DOHH2 (cell line): ENCODE measurements at regions not wholly inside any gene's neighbourhood (a gene's known extent, or its start where the extent isn't known, plus 50 kb on each side); places are given as distances from the start of the nearest gene placed in this dataset.

Source experiments
- H3F3A ChIP-seq: fragments of 200-600 bp; sonication (generic), shearing (Covaris generic); 2 replicates; pipeline ENCODE4 v1.6.0; 2016; ENCODE audit warnings: antibody characterized with exemption, mild to moderate bottlenecking; ENCODE audit not compliant: control insufficient read depth, insufficient read depth
- H3K27ac ChIP-seq: fragments of 200-600 bp; sonication (generic); 2 replicates; pipeline ENCODE4 v1.5.1; 2014; ENCODE audit warnings: low read depth, mild to moderate bottlenecking, low read length, moderate library complexity
- H3K27me3 ChIP-seq: fragments of 200-600 bp; sonication (generic); 2 replicates; pipeline ENCODE4 v1.6.1; 2014; ENCODE audit warnings: mild to moderate bottlenecking, low read length, mixed read lengths; ENCODE audit not compliant: control insufficient read depth
- H3K36me3 ChIP-seq: fragments of 200-600 bp; sonication (generic); 2 replicates; pipeline ENCODE4 v1.6.1; 2014; ENCODE audit warnings: mild to moderate bottlenecking, low read length, moderate library complexity, mixed read lengths; ENCODE audit not compliant: control insufficient read depth
- H3K4me1 ChIP-seq: fragments of 200-600 bp; sonication (generic); 2 replicates; pipeline ENCODE4 v1.6.1; 2014; ENCODE audit warnings: mild to moderate bottlenecking, low read length, mixed read lengths; ENCODE audit not compliant: control insufficient read depth
- H3K4me2 ChIP-seq: fragments of 200-600 bp; sonication (generic); 2 replicates; pipeline ENCODE4 v1.6.0; 2014; ENCODE audit warnings: mild to moderate bottlenecking, low read length, moderate library complexity
- H3K4me3 ChIP-seq: fragments of 200-600 bp; sonication (generic); 2 replicates; pipeline ENCODE4 v1.5.1; 2014; ENCODE audit warnings: mild to moderate bottlenecking, low read length, mixed read lengths
- H3K79me2 ChIP-seq: fragments of 200-600 bp; sonication (generic); 2 replicates; pipeline ENCODE4 v1.6.1; 2014; ENCODE audit warnings: mild to moderate bottlenecking, low read length, mixed read lengths; ENCODE audit not compliant: control insufficient read depth
- H3K9me2 ChIP-seq: fragments of 200-600 bp; sonication (generic); replicated peaks from 2 replicates; pipeline ENCODE4 v1.6.1; 2014; ENCODE audit warnings: mild to moderate bottlenecking, low read length, mixed read lengths; ENCODE audit not compliant: control insufficient read depth
- H3K9me3 ChIP-seq: fragments of 200-600 bp; sonication (generic); 2 replicates; pipeline ENCODE4 v1.6.1; 2014; ENCODE audit warnings: antibody characterized with exemption, low read length, mixed read lengths; ENCODE audit not compliant: control insufficient read depth, insufficient read depth
- H4K20me1 ChIP-seq: fragments of 200-600 bp; sonication (generic); 2 replicates; pipeline ENCODE4 v1.6.0; 2014; ENCODE audit warnings: low read depth, mild to moderate bottlenecking, antibody characterized with exemption, low read length, moderate library complexity; ENCODE audit not compliant: control insufficient read depth, insufficient read depth
- EZH2phosphoT487 ChIP-seq: fragments of 200-600 bp; sonication (generic); IDR thresholded peaks from 2 replicates; pipeline ENCODE4 v1.6.1; 2017; ENCODE audit warnings: borderline replicate concordance, mild to moderate bottlenecking, antibody characterized with exemption, low read length, moderate library complexity, mixed read lengths
- TF ChIP-seq, protein P1 (sequence below): fragments of 200-600 bp; sonication (generic); IDR thresholded peaks from one replicate; pipeline ENCODE4 v1.5.1; 2014; ENCODE audit warnings: antibody characterized with exemption, mild to moderate bottlenecking, low read depth, low read length; ENCODE audit not compliant: poor library complexity, severe bottlenecking

DNA sequence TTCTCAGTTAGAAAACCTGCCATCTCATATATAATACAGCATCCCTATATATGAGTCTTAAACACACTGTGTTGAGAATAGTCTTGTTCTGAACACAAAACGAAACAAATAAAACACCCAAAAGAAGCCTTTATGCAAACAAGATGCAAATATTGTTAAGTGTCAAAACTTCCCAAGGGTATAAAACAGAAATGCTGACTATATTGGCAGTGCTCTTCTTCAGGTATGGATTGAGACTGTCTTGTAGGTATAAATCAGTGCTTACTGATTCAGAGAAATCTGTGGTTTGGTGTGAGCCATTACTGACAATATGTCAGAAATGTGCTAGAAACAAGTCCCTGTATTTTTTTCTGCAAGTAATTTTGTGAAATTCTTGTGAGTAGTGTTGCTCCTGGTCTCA is 82.8 kb upstream of the CTSO start:
- no peak overlapping the region for H3K4me2 ChIP-seq
- TF ChIP-seq EZH2phosphoT487 = no peak
- TF ChIP-seq, protein P1, sequence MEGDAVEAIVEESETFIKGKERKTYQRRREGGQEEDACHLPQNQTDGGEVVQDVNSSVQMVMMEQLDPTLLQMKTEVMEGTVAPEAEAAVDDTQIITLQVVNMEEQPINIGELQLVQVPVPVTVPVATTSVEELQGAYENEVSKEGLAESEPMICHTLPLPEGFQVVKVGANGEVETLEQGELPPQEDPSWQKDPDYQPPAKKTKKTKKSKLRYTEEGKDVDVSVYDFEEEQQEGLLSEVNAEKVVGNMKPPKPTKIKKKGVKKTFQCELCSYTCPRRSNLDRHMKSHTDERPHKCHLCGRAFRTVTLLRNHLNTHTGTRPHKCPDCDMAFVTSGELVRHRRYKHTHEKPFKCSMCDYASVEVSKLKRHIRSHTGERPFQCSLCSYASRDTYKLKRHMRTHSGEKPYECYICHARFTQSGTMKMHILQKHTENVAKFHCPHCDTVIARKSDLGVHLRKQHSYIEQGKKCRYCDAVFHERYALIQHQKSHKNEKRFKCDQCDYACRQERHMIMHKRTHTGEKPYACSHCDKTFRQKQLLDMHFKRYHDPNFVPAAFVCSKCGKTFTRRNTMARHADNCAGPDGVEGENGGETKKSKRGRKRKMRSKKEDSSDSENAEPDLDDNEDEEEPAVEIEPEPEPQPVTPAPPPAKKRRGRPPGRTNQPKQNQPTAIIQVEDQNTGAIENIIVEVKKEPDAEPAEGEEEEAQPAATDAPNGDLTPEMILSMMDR = no peak
- no peaks in the 10 kb centered on the region for H3K36me3 ChIP-seq
- H3F3A ChIP-seq = no peaks in the 10 kb centered on the region
- H3K9me2 ChIP-seq = no peaks in the 10 kb centered on the region
- no peaks in the 10 kb centered on the region for H3K27me3 ChIP-seq
- H3K4me1 ChIP-seq = no peaks in the 10 kb centered on the region
- H4K20me1 ChIP-seq = no peaks in the 10 kb centered on the region
- H3K9me3 ChIP-seq = no peaks in the 10 kb centered on the region
- no peak overlapping the region for H3K27ac ChIP-seq
- H3K4me3 ChIP-seq = no peak overlapping the region
- H3K79me2 ChIP-seq = no peaks in the 10 kb centered on the region

DNA sequence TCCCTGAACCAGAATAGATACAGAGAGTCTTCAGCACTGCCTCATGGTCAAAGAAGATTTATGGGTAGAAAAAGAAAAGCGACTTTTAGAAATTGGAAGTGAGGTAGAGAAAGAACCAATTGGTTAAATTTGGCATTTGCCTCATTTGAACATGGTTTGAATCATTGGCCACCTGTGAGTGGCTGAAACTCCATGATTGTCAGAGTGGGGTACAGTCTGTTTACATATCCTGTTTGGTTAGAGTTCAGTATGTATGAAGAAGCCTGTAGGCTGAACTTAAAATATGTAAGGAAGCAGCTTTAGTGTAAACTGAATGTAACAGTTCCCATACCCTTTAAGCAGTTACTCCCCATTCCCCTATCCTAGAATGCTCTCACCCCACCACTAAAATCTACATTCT is 76.0 kb upstream of the CTSO start:
- no peaks in the 10 kb centered on the region for H3F3A ChIP-seq
- no peaks in the 10 kb centered on the region for H3K36me3 ChIP-seq
- H3K27ac ChIP-seq = no peak overlapping the region
- TF ChIP-seq, protein P1 = no peak
- TF ChIP-seq EZH2phosphoT487 = no peak
- no peak overlapping the region for H3K4me3 ChIP-seq
- no peak overlapping the region for H3K4me2 ChIP-seq
- no peaks in the 10 kb centered on the region for H3K79me2 ChIP-seq
- H3K27me3 ChIP-seq = no peaks in the 10 kb centered on the region
- H3K9me2 ChIP-seq = no peaks in the 10 kb centered on the region
- H3K4me1 ChIP-seq = no peaks in the 10 kb centered on the region
- no peaks in the 10 kb centered on the region for H4K20me1 ChIP-seq
- no peaks in the 10 kb centered on the region for H3K9me3 ChIP-seq

DNA sequence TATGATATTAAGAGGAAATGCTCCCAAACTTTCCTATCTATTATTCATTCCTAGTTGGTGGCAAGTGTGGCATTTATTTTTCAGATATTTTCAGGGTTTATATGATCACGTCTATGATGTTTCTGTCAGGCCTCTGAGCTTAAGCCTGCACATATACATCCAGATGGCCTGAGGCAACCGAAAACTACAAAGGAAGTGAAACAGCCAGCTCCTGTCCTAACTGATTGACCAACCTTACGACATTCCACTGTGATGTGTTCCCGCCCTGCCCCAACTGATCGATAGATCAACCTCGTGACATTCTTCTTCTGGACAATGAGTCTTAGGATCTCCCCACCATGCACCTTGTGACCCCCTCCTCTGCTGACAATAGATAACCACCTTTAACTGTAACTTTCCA is 67.6 kb upstream of the CTSO start:
- no peak for TF ChIP-seq EZH2phosphoT487
- TF ChIP-seq, protein P1 = no peak
- Histone ChIP-seq H3K27me3 (no peaks in the 10 kb centered on the region), H3K9me2 (no peaks in the 10 kb centered on the region), H3K9me3 (no peaks in the 10 kb centered on the region), H3F3A (no peaks in the 10 kb centered on the region), H3K4me3 (no peak overlapping the region), H3K4me2 (no peak overlapping the region), H3K27ac (no peak overlapping the region), H3K4me1 (no peaks in the 10 kb centered on the region), H4K20me1 (no peaks in the 10 kb centered on the region), H3K79me2 (no peaks in the 10 kb centered on the region), H3K36me3 (no peaks in the 10 kb centered on the region)

DNA sequence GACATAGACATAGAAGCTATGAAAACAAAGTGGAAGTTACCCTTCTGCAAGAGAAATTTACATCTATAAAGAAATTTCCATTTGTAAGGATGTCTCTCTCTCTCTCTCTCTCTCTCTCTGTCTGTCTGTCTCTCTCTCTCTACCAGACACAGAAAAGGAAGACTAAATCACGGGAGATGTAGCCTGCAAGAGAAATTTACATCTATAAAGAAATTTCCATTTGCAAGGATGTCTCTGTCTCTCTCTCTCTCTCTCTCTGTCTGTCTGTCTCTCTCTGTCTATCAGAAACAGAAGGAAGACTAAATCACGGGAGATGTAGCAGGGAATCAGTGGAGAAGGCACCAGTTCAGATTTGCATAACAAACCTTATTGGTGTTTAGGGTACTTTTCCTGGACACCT is 65.6 kb upstream of the CTSO start:
- Histone ChIP-seq H3K27ac (no peak overlapping the region), H3K9me3 (no peaks in the 10 kb centered on the region), H3K4me1 (no peaks in the 10 kb centered on the region), H3K4me2 (no peak overlapping the region), H3F3A (no peaks in the 10 kb centered on the region), H3K36me3 (no peaks in the 10 kb centered on the region), H3K9me2 (no peaks in the 10 kb centered on the region), H4K20me1 (no peaks in the 10 kb centered on the region), H3K27me3 (no peaks in the 10 kb centered on the region), H3K4me3 (no peak overlapping the region), H3K79me2 (no peaks in the 10 kb centered on the region)
- TF ChIP-seq, protein P1 = no peak
- TF ChIP-seq EZH2phosphoT487 = no peak
